ENCODE measurements at regions not wholly inside any gene's neighbourhood (a gene's known extent, or its start where the extent isn't known, plus 50 kb on each side); places are given as distances from the start of the nearest gene placed in this dataset.

GRCh38 chr18:75518007-75518406, 90.5 kb upstream of the SMIM21 start:
- Histone ChIP-seq H3K4me3 (no peak overlapping the region), H3K27ac (replicated peaks in 1 of 4) (no peak overlapping the region), H3K9me3 (peaks cover 0 to 8% (median 2%) of the 10 kb centered on the region in 4 donors), H3K36me3 (no peaks in the 10 kb centered on the region), H3K27me3 (no peaks in the 10 kb centered on the region), H3K4me1 (no peaks in the 10 kb centered on the region)
- intact Hi-C loops (cut with DNase I), result no loop called here
- TF ChIP-seq EP300 (IDR thresholded peaks at IDR 0.05) (no peak), POLR2A (IDR thresholded peaks at IDR 0.05; ENCODE audit: low read depth) (no peak), POLR2AphosphoS5 (IDR thresholded peaks at IDR 0.05) (no peak), CTCF (IDR thresholded peaks at IDR 0.05) (no peak)
- WGBS, result 95% methylated on average over 3 of the region's 3 CpGs
- no peak for DNase-seq (ENCODE audit: extremely low spot score)

GRCh38 chr18:75517286-75517685, 89.8 kb upstream of the SMIM21 start:
- Histone ChIP-seq H3K9me3 (peaks cover 0 to 13% (median 8%) of the 10 kb centered on the region in 4 donors), H3K27me3 (no peaks in the 10 kb centered on the region), H3K4me3 (no peak overlapping the region), H3K36me3 (no peaks in the 10 kb centered on the region), H3K4me1 (no peaks in the 10 kb centered on the region), H3K27ac (replicated peaks in 1 of 4) (no peak overlapping the region)
- 95% methylated on average over 3 of the region's 3 CpGs for WGBS
- TF ChIP-seq POLR2AphosphoS5 (IDR thresholded peaks at IDR 0.05) (no peak), CTCF (IDR thresholded peaks at IDR 0.05) (no peak), POLR2A (IDR thresholded peaks at IDR 0.05; ENCODE audit: low read depth) (no peak), EP300 (IDR thresholded peaks at IDR 0.05) (no peak)
- intact Hi-C loops (cut with DNase I), result no loop called here
- no peak for DNase-seq (ENCODE audit: extremely low spot score)

- 75% methylated on average over 4 of the region's 5 CpGs for WGBS
- Histone ChIP-seq H3K27ac (replicated peaks in 1 of 4) (no peak overlapping the region), H3K4me1 (no peaks in the 10 kb centered on the region), H3K4me3 (no peak overlapping the region), H3K36me3 (no peaks in the 10 kb centered on the region), H3K9me3 (peaks cover 0 to 10% (median 6%) of the 10 kb centered on the region in 4 donors), H3K27me3 (peaks cover 0 to 6% (median 0%) of the 10 kb centered on the region in 4 donors)
- TF ChIP-seq POLR2A (IDR thresholded peaks at IDR 0.05; ENCODE audit: low read depth), result no peak
- no peak for TF ChIP-seq EP300 (IDR thresholded peaks at IDR 0.05)
- TF ChIP-seq POLR2AphosphoS5 (IDR thresholded peaks at IDR 0.05), result no peak
- no peak for TF ChIP-seq CTCF (IDR thresholded peaks at IDR 0.05)
- intact Hi-C loops (cut with DNase I), result no loop called here
- no peak for DNase-seq (ENCODE audit: extremely low spot score)
Measured at GRCh38 chr18:75507636-75508035, 80.1 kb upstream of the SMIM21 start.

- Histone ChIP-seq H3K27me3 (peaks cover 0 to 6% (median 0%) of the 10 kb centered on the region in 4 donors), H3K9me3 (peaks cover 0 to 4% (median 0%) of the 10 kb centered on the region in 4 donors), H3K4me3 (no peak overlapping the region), H3K36me3 (no peaks in the 10 kb centered on the region), H3K27ac (replicated peaks in 1 of 4) (no peak overlapping the region), H3K4me1 (no peaks in the 10 kb centered on the region)
- no peak for TF ChIP-seq POLR2A (IDR thresholded peaks at IDR 0.05; ENCODE audit: low read depth)
- no peak for TF ChIP-seq CTCF (IDR thresholded peaks at IDR 0.05)
- TF ChIP-seq POLR2AphosphoS5 (IDR thresholded peaks at IDR 0.05), result no peak
- no peak for TF ChIP-seq EP300 (IDR thresholded peaks at IDR 0.05)
- WGBS, result 93% methylated on average over 7 of the region's 7 CpGs
- intact Hi-C loops (cut with DNase I), result no loop called here
- no peak for DNase-seq (ENCODE audit: extremely low spot score)
Measured at GRCh38 chr18:75506913-75507312, 79.4 kb upstream of the SMIM21 start.

GRCh38 chr18:75504469-75504868, 77.0 kb upstream of the SMIM21 start:
- Histone ChIP-seq H3K9me3 (no peaks in the 10 kb centered on the region), H3K4me3 (no peak overlapping the region), H3K4me1 (no peaks in the 10 kb centered on the region), H3K36me3 (no peaks in the 10 kb centered on the region), H3K27ac (replicated peaks in 1 of 4) (no peak overlapping the region), H3K27me3 (peaks cover 0 to 6% (median 0%) of the 10 kb centered on the region in 4 donors)
- TF ChIP-seq POLR2A (IDR thresholded peaks at IDR 0.05; ENCODE audit: low read depth), result no peak
- TF ChIP-seq CTCF (IDR thresholded peaks at IDR 0.05), result no peak
- TF ChIP-seq POLR2AphosphoS5 (IDR thresholded peaks at IDR 0.05), result no peak
- TF ChIP-seq EP300 (IDR thresholded peaks at IDR 0.05), result no peak
- no peak for DNase-seq (ENCODE audit: extremely low spot score)
- 76% methylated on average over 7 of the region's 7 CpGs for WGBS
- intact Hi-C loops (cut with DNase I), result no loop called here
